ENCODE measurements at regions not wholly inside any gene's neighbourhood (a gene's known extent, or its start where the extent isn't known, plus 50 kb on each side); places are given as distances from the start of the nearest gene placed in this dataset.

GRCh38 chr16:86424398-86424797 lies 85.9 kb upstream of the FOXF1 start:
- Histone ChIP-seq H3K27me3 (no peaks in the 10 kb centered on the region), H3K4me1 (peaks cover 0 to 54% (median 53%) of the 10 kb centered on the region in 4 donors), H3K27ac (peak overlapping the region; percentile 75 to 91 (median 87)), H3K9me3 (peaks cover 0 to 4% (median 0%) of the 10 kb centered on the region in 4 donors), H3K4me3 (no peak overlapping the region), H3K36me3 (no peaks in the 10 kb centered on the region)
- TF ChIP-seq EP300 (IDR thresholded peaks at IDR 0.05), result peak in 1 of 4 donors; percentile 13
- TF ChIP-seq POLR2AphosphoS5 (IDR thresholded peaks at IDR 0.05), result peak in 2 of 4 donors; percentile 28 to 29
- no peak for TF ChIP-seq POLR2A (IDR thresholded peaks at IDR 0.05)
- DNase-seq, result peak; percentile 84
- WGBS, 2 donors, result 48 to 56% methylated on average over 10 of the region's 10 CpGs
- intact Hi-C loops (cut with DNase I), result no loop called here

GRCh38 chr16:86424985-86425384 lies 85.3 kb upstream of the FOXF1 start:
- no peaks in the 10 kb centered on the region for H3K36me3 ChIP-seq
- DNase-seq, result no peak
- TF ChIP-seq CTCF (IDR thresholded peaks at IDR 0.05) (no peak), POLR2A (IDR thresholded peaks at IDR 0.05) (no peak), EP300 (IDR thresholded peaks at IDR 0.05) (no peak), POLR2AphosphoS5 (IDR thresholded peaks at IDR 0.05) (no peak)
- intact Hi-C loops (cut with DNase I), result no loop called here
- H3K4me1 ChIP-seq, result peaks cover 0 to 60% (median 59%) of the 10 kb centered on the region in 4 donors
- WGBS, 2 donors, result 52 to 69% methylated on average over 9 of the region's 9 CpGs
- peak overlapping the region; percentile 75 to 91 (median 87) for H3K27ac ChIP-seq
- peaks cover 0 to 4% (median 0%) of the 10 kb centered on the region in 4 donors for H3K9me3 ChIP-seq
- H3K4me3 ChIP-seq, result no peak overlapping the region
- H3K27me3 ChIP-seq, result no peaks in the 10 kb centered on the region

GRCh38 chr16:86426063-86426642 lies 84.2 kb upstream of the FOXF1 start:
- TF ChIP-seq CTCF (IDR thresholded peaks at IDR 0.05), result no peak
- TF ChIP-seq EP300 (IDR thresholded peaks at IDR 0.05), result no peak
- no peak for TF ChIP-seq POLR2AphosphoS5 (IDR thresholded peaks at IDR 0.05)
- TF ChIP-seq POLR2A (IDR thresholded peaks at IDR 0.05), result no peak
- DNase-seq, result no peak
- peaks cover 0 to 4% (median 0%) of the 10 kb centered on the region in 4 donors for H3K9me3 ChIP-seq
- H3K27ac ChIP-seq, result peak overlapping the region; percentile 75 to 91 (median 87)
- H3K4me1 ChIP-seq, result peaks cover 0 to 71% (median 70%) of the 10 kb centered on the region in 4 donors
- no peaks in the 10 kb centered on the region for H3K36me3 ChIP-seq
- no peak overlapping the region for H3K4me3 ChIP-seq
- no peaks in the 10 kb centered on the region for H3K27me3 ChIP-seq
- WGBS, 2 donors, result 90 to 92% methylated on average over 12 of the region's 12 CpGs
- intact Hi-C loops (cut with DNase I), result no loop called here

GRCh38 chr16:86427433-86427851 lies 82.9 kb upstream of the FOXF1 start:
- Histone ChIP-seq H3K36me3 (no peaks in the 10 kb centered on the region), H3K9me3 (no peaks in the 10 kb centered on the region), H3K27ac (peak overlapping the region in 3 of 4 donors; percentile 85 to 91 (median 89)), H3K4me1 (peaks cover 0 to 84% (median 83%) of the 10 kb centered on the region in 4 donors), H3K4me3 (no peak overlapping the region), H3K27me3 (no peaks in the 10 kb centered on the region)
- intact Hi-C loops (cut with DNase I), result no loop called here
- DNase-seq, result no peak
- WGBS, 2 donors, result 64 to 69% methylated on average over 8 of the region's 8 CpGs
- TF ChIP-seq EP300 (IDR thresholded peaks at IDR 0.05), result peak in 2 of 4 donors; percentile 1 to 19
- no peak for TF ChIP-seq POLR2A (IDR thresholded peaks at IDR 0.05)
- peak in 3 of 4 donors; percentile 60 to 65 (median 65) for TF ChIP-seq POLR2AphosphoS5 (IDR thresholded peaks at IDR 0.05)

- intact Hi-C loops (cut with DNase I), result loop anchor here (2.0 kb wide), 2 partner anchors 32 to 70 kb away; no protein-coding TSS in a partner anchor
- H3K4me1 ChIP-seq, result peaks cover 0 to 97% (median 93%) of the 10 kb centered on the region in 4 donors
Observed at GRCh38 chr16:86428729-86429517, 81.4 kb upstream of the FOXF1 start.

More at GRCh38 chr16:86428729-86429517, 81.4 kb upstream of the FOXF1 start:
- TF ChIP-seq POLR2A (IDR thresholded peaks at IDR 0.05) (no peak), POLR2AphosphoS5 (IDR thresholded peaks at IDR 0.05) (no peak), CTCF (IDR thresholded peaks at IDR 0.05) (no peak), EP300 (IDR thresholded peaks at IDR 0.05) (no peak)
- H3K36me3 ChIP-seq, result no peaks in the 10 kb centered on the region
- peak overlapping the region; percentile 81 to 91 (median 87) for H3K27ac ChIP-seq
- H3K9me3 ChIP-seq, result no peaks in the 10 kb centered on the region
- 77 to 79% methylated on average over 12 of the region's 12 CpGs for WGBS, 2 donors
- DNase-seq, result no peak
- no peaks in the 10 kb centered on the region for H3K27me3 ChIP-seq
- H3K4me3 ChIP-seq, result no peak overlapping the region

Data from sigmoid colon (tissue), 6 donors.